ENCODE measurements at regions not wholly inside any gene's neighbourhood (a gene's known extent, or its start where the extent isn't known, plus 50 kb on each side); places are given as distances from the start of the nearest gene placed in this dataset.

DNA sequence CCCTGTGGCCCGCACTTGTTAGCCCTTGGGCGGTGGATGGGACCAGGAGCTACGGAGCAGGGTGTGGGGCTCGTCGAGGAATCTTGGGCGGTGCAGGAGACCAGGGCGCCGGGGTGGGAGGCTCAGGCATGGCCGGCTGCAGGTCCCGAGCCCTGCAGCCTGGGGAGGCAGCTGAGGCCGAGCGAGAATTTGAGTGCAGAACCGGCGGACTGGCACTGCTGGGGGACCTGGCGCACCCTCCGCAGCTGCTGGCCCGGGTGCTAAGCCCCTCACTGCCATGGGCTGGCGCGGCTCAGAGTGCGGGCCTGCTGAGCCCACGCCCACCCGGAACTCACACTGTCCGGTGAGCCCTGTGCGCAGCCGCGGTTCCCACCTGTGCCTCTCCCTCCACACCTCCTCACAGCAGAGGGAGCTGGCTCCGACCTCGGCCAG is 73.6 kb upstream of the TLL1 start:
- H3K27ac ChIP-seq: no peak overlapping the region
- TF ChIP-seq, protein P1, sequence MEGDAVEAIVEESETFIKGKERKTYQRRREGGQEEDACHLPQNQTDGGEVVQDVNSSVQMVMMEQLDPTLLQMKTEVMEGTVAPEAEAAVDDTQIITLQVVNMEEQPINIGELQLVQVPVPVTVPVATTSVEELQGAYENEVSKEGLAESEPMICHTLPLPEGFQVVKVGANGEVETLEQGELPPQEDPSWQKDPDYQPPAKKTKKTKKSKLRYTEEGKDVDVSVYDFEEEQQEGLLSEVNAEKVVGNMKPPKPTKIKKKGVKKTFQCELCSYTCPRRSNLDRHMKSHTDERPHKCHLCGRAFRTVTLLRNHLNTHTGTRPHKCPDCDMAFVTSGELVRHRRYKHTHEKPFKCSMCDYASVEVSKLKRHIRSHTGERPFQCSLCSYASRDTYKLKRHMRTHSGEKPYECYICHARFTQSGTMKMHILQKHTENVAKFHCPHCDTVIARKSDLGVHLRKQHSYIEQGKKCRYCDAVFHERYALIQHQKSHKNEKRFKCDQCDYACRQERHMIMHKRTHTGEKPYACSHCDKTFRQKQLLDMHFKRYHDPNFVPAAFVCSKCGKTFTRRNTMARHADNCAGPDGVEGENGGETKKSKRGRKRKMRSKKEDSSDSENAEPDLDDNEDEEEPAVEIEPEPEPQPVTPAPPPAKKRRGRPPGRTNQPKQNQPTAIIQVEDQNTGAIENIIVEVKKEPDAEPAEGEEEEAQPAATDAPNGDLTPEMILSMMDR (IDR thresholded peaks at IDR 0.05; ENCODE audit: low read depth, low read length): no peak
- H3K27me3 ChIP-seq: no peaks in the 10 kb centered on the region
- H3K4me3 ChIP-seq: no peak overlapping the region
- no peaks in the 10 kb centered on the region for H3K9me3 ChIP-seq (ENCODE audit: low read depth)
- H3K4me1 ChIP-seq (ENCODE audit: low read depth): no peaks in the 10 kb centered on the region
- H3K36me3 ChIP-seq: no peaks in the 10 kb centered on the region
- DNase-seq (ENCODE audit: low read depth in 1 of 2, low spot score in 1 of 2): no peak

DNA sequence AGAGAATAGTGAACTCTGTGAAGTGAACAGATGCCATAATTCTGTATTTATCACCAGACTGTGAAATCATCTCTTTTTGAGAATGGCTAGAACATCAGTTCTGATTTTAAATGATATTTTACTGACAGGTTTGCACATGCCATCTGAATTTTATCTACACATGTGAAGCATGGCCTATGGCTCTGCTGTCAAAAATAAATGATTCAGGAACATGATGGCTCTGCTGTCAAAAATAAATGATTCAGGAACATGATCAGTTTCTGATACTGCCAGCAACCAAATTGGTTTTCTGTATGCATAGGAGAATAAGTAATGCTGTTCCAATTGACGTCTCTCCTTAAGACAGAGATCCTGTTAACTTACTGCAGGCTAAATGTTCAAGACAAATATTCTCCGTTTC is 70.6 kb upstream of the TLL1 start:
- DNase-seq (ENCODE audit: low read depth in 1 of 2, low spot score in 1 of 2): no peak
- H3K4me3 ChIP-seq: no peak overlapping the region
- TF ChIP-seq, protein P1 (IDR thresholded peaks at IDR 0.05; ENCODE audit: low read depth, low read length): no peak
- no peaks in the 10 kb centered on the region for H3K4me1 ChIP-seq (ENCODE audit: low read depth)
- no peaks in the 10 kb centered on the region for H3K36me3 ChIP-seq
- no peaks in the 10 kb centered on the region for H3K27me3 ChIP-seq
- H3K9me3 ChIP-seq (ENCODE audit: low read depth): no peaks in the 10 kb centered on the region
- no peak overlapping the region for H3K27ac ChIP-seq

DNA sequence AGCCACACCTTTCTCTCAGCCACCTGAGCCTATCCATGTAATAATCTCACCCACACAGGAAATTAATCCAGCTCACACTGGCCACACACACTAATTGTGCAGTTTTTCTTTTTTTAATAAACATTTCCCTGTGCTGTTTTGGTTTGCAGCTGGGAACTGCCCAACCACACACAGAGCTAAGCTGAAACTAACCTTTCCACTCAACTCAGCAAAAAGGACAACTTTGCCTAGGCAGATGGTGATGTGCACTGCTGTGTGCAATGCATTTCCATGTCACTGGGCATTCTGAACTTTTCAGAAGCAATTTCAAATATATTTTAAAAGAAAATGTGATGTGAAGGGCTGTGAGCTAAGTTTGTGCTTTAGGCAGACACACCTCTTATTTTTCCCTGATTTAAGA is 70.0 kb upstream of the TLL1 start:
- H3K9me3 ChIP-seq (ENCODE audit: low read depth): no peaks in the 10 kb centered on the region
- no peaks in the 10 kb centered on the region for H3K27me3 ChIP-seq
- no peak overlapping the region for H3K4me3 ChIP-seq
- TF ChIP-seq, protein P1 (IDR thresholded peaks at IDR 0.05; ENCODE audit: low read depth, low read length): no peak
- H3K4me1 ChIP-seq (ENCODE audit: low read depth): no peaks in the 10 kb centered on the region
- no peak for DNase-seq (ENCODE audit: low read depth in 1 of 2, low spot score in 1 of 2)
- no peaks in the 10 kb centered on the region for H3K36me3 ChIP-seq
- H3K27ac ChIP-seq: no peak overlapping the region

DNA sequence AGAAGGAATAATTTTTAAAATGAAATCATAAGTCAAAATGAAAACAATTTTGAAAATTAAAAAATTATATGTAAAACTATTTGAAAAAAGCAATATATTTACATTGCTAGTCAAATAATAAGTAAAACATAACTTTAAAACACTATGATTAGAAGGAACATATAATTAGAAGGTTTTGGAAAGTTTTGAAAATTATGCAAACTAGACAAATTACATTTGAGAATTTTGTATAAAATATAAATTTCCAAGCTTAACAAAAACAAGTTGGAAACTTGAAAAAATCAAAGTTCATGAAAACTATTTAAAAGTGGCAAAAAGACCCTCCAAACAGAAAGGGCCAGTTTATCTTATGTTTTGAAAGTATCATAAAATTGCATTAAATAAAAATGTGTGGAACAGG is 67.6 kb upstream of the TLL1 start:
- no peak for DNase-seq (ENCODE audit: low read depth in 1 of 2, low spot score in 1 of 2)
- Histone ChIP-seq H3K27me3 (no peaks in the 10 kb centered on the region), H3K36me3 (no peaks in the 10 kb centered on the region), H3K9me3 (ENCODE audit: low read depth) (no peaks in the 10 kb centered on the region), H3K4me1 (ENCODE audit: low read depth) (no peaks in the 10 kb centered on the region), H3K27ac (no peak overlapping the region), H3K4me3 (no peak overlapping the region)
- TF ChIP-seq, protein P1 (IDR thresholded peaks at IDR 0.05; ENCODE audit: low read depth, low read length): no peak

DNA sequence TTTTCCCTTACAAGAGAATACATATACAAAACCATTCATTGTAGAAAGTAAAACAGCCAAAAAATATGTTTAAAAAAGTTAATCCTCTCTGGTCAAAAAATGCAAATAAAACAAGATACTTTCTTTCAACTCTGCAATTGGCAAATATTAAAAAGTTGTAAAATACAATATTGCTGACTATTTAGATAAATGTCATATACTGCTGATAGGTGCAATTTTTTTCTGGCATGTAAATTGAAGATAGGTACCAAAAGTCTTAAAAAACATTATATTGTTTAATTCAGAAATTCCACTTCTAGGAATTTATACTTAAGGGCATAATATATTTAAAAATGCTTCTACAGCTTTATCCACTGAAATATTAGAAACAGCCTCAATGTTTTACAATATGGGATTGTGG is 66.4 kb upstream of the TLL1 start:
- no peaks in the 10 kb centered on the region for H3K36me3 ChIP-seq
- DNase-seq (ENCODE audit: low read depth in 1 of 2, low spot score in 1 of 2): no peak
- H3K4me1 ChIP-seq (ENCODE audit: low read depth): no peaks in the 10 kb centered on the region
- H3K9me3 ChIP-seq (ENCODE audit: low read depth): no peaks in the 10 kb centered on the region
- H3K27me3 ChIP-seq: no peaks in the 10 kb centered on the region
- no peak overlapping the region for H3K27ac ChIP-seq
- TF ChIP-seq, protein P1 (IDR thresholded peaks at IDR 0.05; ENCODE audit: low read depth, low read length): no peak
- H3K4me3 ChIP-seq: no peak overlapping the region

DNA sequence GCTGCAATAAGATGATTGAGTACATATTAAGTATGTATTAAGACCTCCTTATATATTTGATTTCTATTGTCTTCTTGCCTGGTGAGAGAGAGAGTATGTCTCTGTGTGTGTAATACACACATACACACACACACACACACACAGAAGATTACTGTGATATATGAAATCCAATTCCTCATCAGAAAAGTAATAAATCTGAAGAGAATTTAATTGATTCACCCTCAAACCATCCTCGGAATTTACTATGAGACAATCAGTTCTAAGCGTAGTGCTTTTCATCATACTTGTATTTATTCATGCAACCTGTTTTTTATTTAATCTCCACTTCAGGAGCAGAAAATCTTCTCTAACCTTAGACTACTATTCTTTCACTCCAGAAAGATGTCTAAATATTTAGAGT is 62.3 kb upstream of the TLL1 start:
- no peaks in the 10 kb centered on the region for H3K36me3 ChIP-seq
- no peak overlapping the region for H3K27ac ChIP-seq
- TF ChIP-seq, protein P1 (IDR thresholded peaks at IDR 0.05; ENCODE audit: low read depth, low read length): no peak
- no peak for DNase-seq (ENCODE audit: low read depth in 1 of 2, low spot score in 1 of 2)
- H3K9me3 ChIP-seq (ENCODE audit: low read depth): no peaks in the 10 kb centered on the region
- no peaks in the 10 kb centered on the region for H3K27me3 ChIP-seq
- no peak overlapping the region for H3K4me3 ChIP-seq
- no peaks in the 10 kb centered on the region for H3K4me1 ChIP-seq (ENCODE audit: low read depth)
